ENCODE measurements at regions not wholly inside any gene's neighbourhood (a gene's known extent, or its start where the extent isn't known, plus 50 kb on each side); places are given as distances from the start of the nearest gene placed in this dataset.

GRCh38 chr6:97919631-97920030, 636.6 kb upstream of the MMS22L start:
- no peak for TF ChIP-seq POLR2AphosphoS5 (IDR thresholded peaks at IDR 0.05)
- no peak for TF ChIP-seq CTCF (IDR thresholded peaks at IDR 0.05)

All from gastroesophageal sphincter (tissue), 3 donors.